H1 (cell line): ENCODE measurements at regions not wholly inside any gene's neighbourhood (a gene's known extent, or its start where the extent isn't known, plus 50 kb on each side); places are given as distances from the start of the nearest gene placed in this dataset.

ENCODE experiments used
- CTCF ChIA-PET: fragments of 300-600 bp; sonication (Branson Sonifier 250); formaldehyde crosslinking; loops from one replicate; lab custom pipeline; 2021; ENCODE audit not compliant: partially characterized antibody; lab: Charles Lee
- POLR2A ChIA-PET: fragments of 300-600 bp; sonication (Branson Sonifier 250); formaldehyde crosslinking; loops from one replicate; lab custom pipeline; 2021; ENCODE audit warnings: inconsistent platforms; ENCODE audit not compliant: partially characterized antibody; lab: Charles Lee
- DNase-seq, 2 experiments: peaks; one replicate each; pipeline versions ENCODE4 v3.0.0 to v3.0.0-alpha.2; 2010 to 2022; ENCODE audit warnings: low spot score in 2 of 2, low read depth in 1 of 2, mixed read lengths in 1 of 2
- FAIRE-seq: peaks from 2 replicates; lab custom pipeline; 2011; peaks lifted over from hg19 to GRCh38; lab: Jason Lieb, UNC
- H2AFZ ChIP-seq: 2 replicates; pipeline ENCODE4 v1.8.1; 2012; ENCODE audit warnings: low read length, inconsistent platforms
- H2AK5ac ChIP-seq: 2 replicates; pipeline ENCODE4 v1.6.1; 2013; ENCODE audit warnings: low read depth, low read length
- H2BK120ac ChIP-seq: replicated peaks from 2 replicates; pipeline ENCODE3; 2013; ENCODE audit warnings: low read depth, low read length, inconsistent platforms
- H2BK12ac ChIP-seq: 2 replicates; pipeline ENCODE4 v1.6.1; 2013; ENCODE audit warnings: low read depth, low read length
- H2BK15ac ChIP-seq: 2 replicates; pipeline ENCODE4 v1.6.1; 2013; ENCODE audit warnings: low read length
- H2BK20ac ChIP-seq: 2 replicates; pipeline ENCODE4 v1.6.1; 2013; ENCODE audit warnings: low read length
- H2BK5ac ChIP-seq: 2 replicates; pipeline ENCODE4 v1.6.1; 2013; ENCODE audit warnings: low read depth, low read length
- H3K14ac ChIP-seq: 2 replicates; pipeline ENCODE4 v1.6.1; 2013; ENCODE audit warnings: inconsistent platforms; ENCODE audit not compliant: insufficient read length
- H3K18ac ChIP-seq: 2 replicates; pipeline ENCODE4 v1.6.1; 2013; ENCODE audit warnings: low read length; ENCODE audit errors: extremely low read depth
- H3K23ac ChIP-seq: 2 replicates; pipeline ENCODE4 v1.6.1; 2013; ENCODE audit warnings: inconsistent platforms; ENCODE audit not compliant: insufficient read length
- H3K23me2 ChIP-seq: 2 replicates; pipeline ENCODE4 v1.6.1; 2013; ENCODE audit warnings: low read depth, low read length
- H3K27ac ChIP-seq: 2 replicates; pipeline ENCODE4 v1.6.1; 2011; ENCODE audit warnings: low read depth, low read length, inconsistent platforms
- H3K27me3 ChIP-seq, 4 experiments: replicated peaks in 1 of 4; 1 replicate in 1 of 4; 2 replicates in 3 of 4; pipeline versions ENCODE4 v1.6.1 to v1.8.1; 2011 to 2013; ENCODE audit warnings: low read length in 3 of 4, mild to moderate bottlenecking in 3 of 4, inconsistent platforms in 2 of 4, mixed read lengths in 2 of 4, moderate library complexity in 1 of 4; ENCODE audit not compliant: control insufficient read depth in 3 of 4, insufficient read depth in 3 of 4; ENCODE audit errors: extremely low read depth in 1 of 4
- H3K36me3 ChIP-seq, 4 experiments: 2 replicates each; pipeline versions ENCODE4 v1.6.1 to v1.8.1; 2011 to 2013; ENCODE audit warnings: mild to moderate bottlenecking in 4 of 4, low read length in 3 of 4, moderate library complexity in 2 of 4, control low read depth in 1 of 4, inconsistent platforms in 1 of 4; ENCODE audit not compliant: insufficient read depth in 4 of 4, control insufficient read depth in 2 of 4
- H3K4ac ChIP-seq: replicated peaks from 2 replicates; pipeline ENCODE3; 2013; ENCODE audit warnings: low read length, low read depth, mixed read lengths, inconsistent platforms; ENCODE audit not compliant: insufficient read length
- H3K4me1 ChIP-seq, 4 experiments: replicated peaks in 1 of 4; 1 replicate in 1 of 4; 2 replicates in 3 of 4; pipeline versions ENCODE4 v1.6.1 to v1.8.1; 2011 to 2013; ENCODE audit warnings: low read length in 3 of 4, inconsistent platforms in 2 of 4, mixed read lengths in 1 of 4; ENCODE audit not compliant: insufficient read depth in 4 of 4, control insufficient read depth in 3 of 4
- H3K4me2 ChIP-seq, 2 experiments: 2 replicates each; pipeline versions ENCODE4 v1.6.1 to v1.8.1; 2011 to 2013; ENCODE audit warnings: low read depth in 2 of 2, low read length in 2 of 2, control low read depth in 1 of 2, inconsistent platforms in 1 of 2, mild to moderate bottlenecking in 1 of 2; ENCODE audit not compliant: insufficient read depth in 1 of 2
- H3K4me3 ChIP-seq, 4 experiments: fragments of 200-600, 300-600 bp in 1 of 4; sonication (generic), shearing (Covaris generic), sonication (Bioruptor Twin) in 1 of 4; 2 replicates each; pipeline versions ENCODE4 v1.5.1 to v1.8.1; 2011 to 2016; ENCODE audit warnings: low read length in 4 of 4, low read depth in 3 of 4, control low read depth in 2 of 4, inconsistent platforms in 2 of 4, mild to moderate bottlenecking in 2 of 4, mixed read lengths in 1 of 4, moderate library complexity in 1 of 4; ENCODE audit not compliant: insufficient read depth in 2 of 4; ENCODE audit errors: extremely low read depth in 1 of 4
- H3K56ac ChIP-seq: replicated peaks from 2 replicates; pipeline ENCODE3; 2013; ENCODE audit warnings: low read depth, mild to moderate bottlenecking, mixed read lengths, low read length, inconsistent platforms; ENCODE audit not compliant: insufficient read length
- H3K79me1 ChIP-seq: 2 replicates; pipeline ENCODE4 v1.6.1; 2013; ENCODE audit warnings: low read depth, low read length, control low read depth
- H3K79me2 ChIP-seq, 2 experiments: 2 replicates each; pipeline versions ENCODE4 v1.6.1 to v1.8.1; 2012 to 2013; ENCODE audit warnings: low read length in 2 of 2, mild to moderate bottlenecking in 2 of 2, inconsistent platforms in 1 of 2; ENCODE audit not compliant: insufficient read depth in 2 of 2, control insufficient read depth in 1 of 2
- H3K9ac ChIP-seq, 4 experiments: replicated peaks in 1 of 4; 1 replicate in 1 of 4; 2 replicates in 3 of 4; pipeline versions ENCODE4 v1.6.1 to v1.8.1; 2011 to 2013; ENCODE audit warnings: low read depth in 3 of 4, low read length in 3 of 4, control low read depth in 2 of 4, mild to moderate bottlenecking in 2 of 4, moderate library complexity in 2 of 4, inconsistent platforms in 1 of 4; ENCODE audit errors: extremely low read depth in 1 of 4
- H3K9me3 ChIP-seq, 2 experiments: 2 replicates each; pipeline versions ENCODE4 v1.6.1 to v1.8.1; 2012 to 2013; ENCODE audit warnings: mild to moderate bottlenecking in 2 of 2, moderate library complexity in 2 of 2, control low read depth in 1 of 2, inconsistent platforms in 1 of 2, low read depth in 1 of 2, low read length in 1 of 2, mixed read lengths in 1 of 2; ENCODE audit not compliant: insufficient read depth in 2 of 2
- H4K20me1 ChIP-seq, 2 experiments: replicated peaks in 1 of 2; 2 replicates each; pipeline versions ENCODE3 to v1.8.1; 2011 to 2013; ENCODE audit warnings: inconsistent platforms in 2 of 2, low read length in 2 of 2, mild to moderate bottlenecking in 1 of 2; ENCODE audit not compliant: insufficient read depth in 2 of 2, control insufficient read depth in 1 of 2
- H4K5ac ChIP-seq: 2 replicates; pipeline ENCODE4 v1.6.1; 2013; ENCODE audit warnings: low read length, low read depth, mixed read lengths, inconsistent platforms; ENCODE audit not compliant: insufficient read length
- H4K8ac ChIP-seq: 2 replicates; pipeline ENCODE4 v1.8.0; 2013; ENCODE audit warnings: mild to moderate bottlenecking, moderate library complexity, low read length, inconsistent platforms; ENCODE audit not compliant: insufficient read depth; ENCODE audit errors: extremely low read depth
- H4K91ac ChIP-seq: replicated peaks from 2 replicates; pipeline ENCODE3; 2013; ENCODE audit warnings: low read length, mixed read lengths, inconsistent platforms; ENCODE audit not compliant: insufficient read length
- ATF3 ChIP-seq: IDR thresholded peaks from 2 replicates; pipeline ENCODE4 v1.6.1; 2011; ENCODE audit warnings: low read depth, mild to moderate bottlenecking, low read length; ENCODE audit not compliant: insufficient read depth
- CHD1 ChIP-seq: IDR thresholded peaks from 2 replicates; pipeline ENCODE4 v1.6.1; 2012; ENCODE audit warnings: low read depth, low read length, improper control_type of control experiment
- CHD2 ChIP-seq: IDR thresholded peaks from 2 replicates; pipeline ENCODE4 v1.6.1; 2012; ENCODE audit warnings: low read length, improper control_type of control experiment
- CREB1 ChIP-seq: IDR thresholded peaks from 2 replicates; pipeline ENCODE4 v1.6.1; 2012; ENCODE audit warnings: inconsistent platforms
- CTBP2 ChIP-seq: IDR thresholded peaks from 2 replicates; pipeline ENCODE4 v1.7.0; 2011; ENCODE audit warnings: borderline replicate concordance, mild to moderate bottlenecking, moderate library complexity, mixed read lengths, low read length; ENCODE audit not compliant: insufficient read depth, insufficient read length
- EP300 ChIP-seq, 2 experiments: IDR thresholded peaks; 1 replicate in 1 of 2; 2 replicates in 1 of 2; pipeline ENCODE4 v1.6.1; 2011 to 2012; ENCODE audit warnings: low read depth in 2 of 2, low read length in 2 of 2, mild to moderate bottlenecking in 2 of 2, borderline replicate concordance in 1 of 2, inconsistent platforms in 1 of 2, moderate library complexity in 1 of 2
- FOSL1 ChIP-seq: IDR thresholded peaks from 2 replicates; pipeline ENCODE4 v1.6.1; 2011; ENCODE audit warnings: mild to moderate bottlenecking, low read depth, low read length, moderate library complexity; ENCODE audit not compliant: insufficient read depth
- SIN3A ChIP-seq, 2 experiments: IDR thresholded peaks in 1 of 2; conservative IDR thresholded peaks in 1 of 2; 2 replicates each; pipeline ENCODE4 v1.6.1; 2011 to 2012; ENCODE audit warnings: low read length in 2 of 2, improper control_type of control experiment in 1 of 2, low read depth in 1 of 2, mild to moderate bottlenecking in 1 of 2
- SIRT6 ChIP-seq: IDR thresholded peaks from one replicate; pipeline ENCODE4 v1.7.1; 2012; ENCODE audit warnings: low read length, inconsistent platforms
- SP1 ChIP-seq: IDR thresholded peaks from 2 replicates; pipeline ENCODE4 v1.6.1; 2011; ENCODE audit warnings: low read depth, low read length
- SUZ12 ChIP-seq: fragments of 200-600 bp; sonication (generic); IDR thresholded peaks from 2 replicates; pipeline ENCODE4 v1.6.1; 2012; ENCODE audit warnings: mild to moderate bottlenecking, inconsistent platforms, low read length, moderate library complexity, mixed read lengths
- TAF1 ChIP-seq: IDR thresholded peaks from 2 replicates; pipeline ENCODE4 v1.6.1; 2011; ENCODE audit warnings: mild to moderate bottlenecking, low read depth, low read length
- TCF12 ChIP-seq: IDR thresholded peaks from 2 replicates; pipeline ENCODE4 v1.6.1; 2011; ENCODE audit warnings: low read depth, mild to moderate bottlenecking, low read length
- WGBS, 2 experiments: shearing (Covaris generic) in 1 of 2; methylation state at CpG; one replicate each; pipeline versions ENCODE4 v1.1.6 to v1.1.7; 2013 to 2015; ENCODE audit warnings: low lambda C conversion rate in 2 of 2, mixed read lengths in 2 of 2, inconsistent platforms in 1 of 2, low coverage in 1 of 2, missing lambda C conversion rate in 1 of 2; ENCODE audit not compliant: insufficient replicate concordance in 2 of 2, insufficient coverage in 1 of 2, insufficient read length in 1 of 2; ENCODE audit errors: extremely low coverage in 1 of 2, missing lambda C conversion rate in 1 of 2; 5-methylcytosine and 5-hydroxymethylcytosine counted together

GRCh38 chr9:82161876-82162275, 173.3 kb downstream of the SPATA31D1 start:
- H2BK120ac ChIP-seq = no peak overlapping the region
- H2BK12ac ChIP-seq = no peak overlapping the region
- no peak overlapping the region for H2BK20ac ChIP-seq
- H2BK15ac ChIP-seq = no peak overlapping the region
- FAIRE-seq (no peak), DNase-seq (no peak)
- H3K4me1 ChIP-seq = peaks cover 0 to 2% (median 0%) of the 10 kb centered on the region in 4 experiments; a peak in 1 of 7 replicates
- no peak overlapping the region for H2BK5ac ChIP-seq
- no peak overlapping the region for H3K18ac ChIP-seq
- CTCF ChIA-PET = no interaction called here
- H3K23me2 ChIP-seq = no peaks in the 10 kb centered on the region
- H3K4me3 ChIP-seq = no peak overlapping the region
- no peak overlapping the region for H4K91ac ChIP-seq
- H3K9me3 ChIP-seq = no peaks in the 10 kb centered on the region
- POLR2A ChIA-PET = no interaction called here
- H3K79me2 ChIP-seq = no peaks in the 10 kb centered on the region
- no peaks in the 10 kb centered on the region for H4K20me1 ChIP-seq
- no peak overlapping the region for H3K4ac ChIP-seq
- H3K14ac ChIP-seq = no peak overlapping the region
- H3K9ac ChIP-seq = no peak overlapping the region
- H3K56ac ChIP-seq = no peak overlapping the region
- no peak overlapping the region for H4K8ac ChIP-seq
- H3K23ac ChIP-seq = no peak overlapping the region
- 88% methylated on average over 3 of the region's 3 CpGs; no CpG with 5 or more reads in 1 of the 2 experiments for WGBS, 2 experiments
- H2AK5ac ChIP-seq = no peak overlapping the region
- no peaks in the 10 kb centered on the region for H3K79me1 ChIP-seq
- no peak overlapping the region for H2AFZ ChIP-seq
- no peak overlapping the region for H4K5ac ChIP-seq
- no peaks in the 10 kb centered on the region for H3K27me3 ChIP-seq
- no peak overlapping the region for H3K27ac ChIP-seq
- H3K36me3 ChIP-seq = no peaks in the 10 kb centered on the region
- no peak overlapping the region for H3K4me2 ChIP-seq
- no peak for TF ChIP-seq CREB1
- no peak for TF ChIP-seq SIN3A (conservative IDR thresholded peaks at IDR 0.05 in 1 of 2, IDR thresholded peaks at IDR 0.05 in 1 of 2; ENCODE audit: low read depth in 1 of 2, low read length in 2 of 2)
- no peak for TF ChIP-seq TCF12
- TF ChIP-seq CHD2 = no peak
- TF ChIP-seq FOSL1 = no peak
- no peak for TF ChIP-seq SUZ12
- no peak for TF ChIP-seq SP1
- TF ChIP-seq SIRT6 = no peak
- no peak for TF ChIP-seq ATF3
- no peak for TF ChIP-seq CHD1
- no peak for TF ChIP-seq EP300 (IDR thresholded peaks at IDR 0.05; ENCODE audit: borderline replicate concordance in 1 of 2, low read depth in 2 of 2, low read length in 2 of 2)
- no peak for TF ChIP-seq CTBP2
- no peak for TF ChIP-seq TAF1
